GM19395 (cell line): ENCODE measurements at regions not wholly inside any gene's neighbourhood (a gene's known extent, or its start where the extent isn't known, plus 50 kb on each side); places are given as distances from the start of the nearest gene placed in this dataset.

Experiments used
- ATAC-seq: cut with Tn5 transposase; IDR thresholded peaks from one replicate; pipeline ENCODE4 v1.9.1; 2021; ENCODE audit warnings: mild to moderate bottlenecking, moderate library complexity; ENCODE audit not compliant: unreplicated experiment

DNA sequence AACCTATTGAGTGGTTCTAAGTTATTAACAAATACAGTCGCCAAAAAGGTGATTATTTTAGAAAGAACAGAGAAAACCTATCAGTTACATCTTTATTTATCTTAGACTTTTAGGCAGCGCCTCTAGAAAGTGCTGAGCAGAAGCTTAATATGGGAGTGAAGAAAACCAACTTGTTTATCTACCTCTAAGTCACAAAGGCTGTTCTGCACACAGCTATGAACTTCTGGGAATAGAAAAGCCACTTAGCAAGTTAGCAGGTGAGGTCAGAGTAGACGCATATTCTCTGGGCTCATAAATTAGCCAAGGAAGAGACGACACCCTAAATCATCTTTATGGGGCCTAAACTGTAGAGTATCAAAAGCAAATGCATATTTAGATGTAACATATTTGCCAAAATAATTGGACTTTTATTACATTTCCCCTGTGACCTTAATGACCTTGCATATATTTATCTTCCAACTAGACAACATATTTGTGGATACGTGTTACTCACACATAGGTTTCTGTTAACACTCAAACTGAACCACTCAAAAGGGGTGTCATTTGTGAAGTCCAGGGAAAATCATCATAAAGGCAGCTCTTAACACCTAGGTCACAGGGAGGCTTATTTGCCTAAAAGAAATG is 267.1 kb downstream of the ADGB start:
- no peak for ATAC-seq

DNA sequence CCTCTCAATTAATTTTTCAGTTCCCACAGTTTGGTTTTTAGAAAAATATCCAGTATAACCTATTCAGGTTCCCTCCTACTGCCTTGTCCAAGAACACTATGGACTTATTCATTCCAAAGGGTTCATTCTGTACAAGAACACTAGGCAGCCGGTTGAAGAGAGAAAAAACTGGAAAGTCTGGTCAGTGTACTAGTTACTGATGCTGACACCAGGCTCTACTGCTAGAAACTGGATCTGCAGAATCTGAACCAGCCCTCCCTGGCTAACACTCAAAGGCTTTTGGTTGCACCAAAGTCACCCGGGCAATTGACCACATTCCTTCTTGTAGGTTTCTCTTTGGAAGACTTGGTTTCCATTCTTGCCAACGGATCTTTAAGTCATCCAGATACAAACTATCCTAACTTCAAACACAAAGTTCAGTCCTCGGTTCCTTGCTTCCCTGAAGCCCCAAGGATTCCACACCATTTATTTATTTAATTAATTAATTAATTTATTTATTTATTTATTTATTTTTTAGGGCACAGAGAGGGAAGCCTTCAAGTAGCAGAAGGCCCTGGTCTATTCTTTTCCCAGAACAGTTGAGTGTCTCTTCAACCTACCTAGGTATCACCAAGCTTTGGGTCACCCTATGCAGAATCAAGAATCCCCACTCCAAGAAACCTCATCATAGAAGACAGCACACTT is 268.1 kb downstream of the ADGB start:
- no peak for ATAC-seq

DNA sequence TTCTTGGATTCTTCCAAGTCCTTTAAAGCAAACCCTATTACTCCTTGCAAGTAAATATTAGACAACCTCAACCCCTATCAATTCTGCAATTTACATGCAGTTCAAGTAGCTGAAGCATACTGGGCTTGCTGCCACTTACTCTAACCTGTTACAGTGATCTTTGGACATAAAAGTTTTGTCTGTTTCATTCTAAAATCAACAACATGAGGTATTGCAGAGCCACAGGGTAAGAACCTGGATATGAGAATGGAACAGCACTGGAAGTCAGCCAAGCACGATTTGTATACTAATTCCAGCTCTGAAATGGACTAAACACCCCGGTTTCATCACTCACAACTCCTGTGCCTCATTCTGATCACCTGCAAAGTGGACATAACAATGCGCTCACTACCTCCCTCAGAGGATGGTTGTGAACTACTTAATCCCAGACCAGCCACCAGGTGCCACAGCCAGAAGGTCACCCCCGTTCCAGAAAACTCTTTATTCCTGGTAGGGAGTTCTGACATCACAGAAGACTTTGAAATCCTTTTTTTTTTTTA is 270.0 kb downstream of the ADGB start:
- ATAC-seq = no peak

- ATAC-seq = peak; percentile 85
Measured at GRCh38 chr6:146870760-146871159, 272.0 kb downstream of the ADGB start.

- no peak for ATAC-seq
Measured at GRCh38 chr6:146871611-146872425, 273.0 kb downstream of the ADGB start.

DNA sequence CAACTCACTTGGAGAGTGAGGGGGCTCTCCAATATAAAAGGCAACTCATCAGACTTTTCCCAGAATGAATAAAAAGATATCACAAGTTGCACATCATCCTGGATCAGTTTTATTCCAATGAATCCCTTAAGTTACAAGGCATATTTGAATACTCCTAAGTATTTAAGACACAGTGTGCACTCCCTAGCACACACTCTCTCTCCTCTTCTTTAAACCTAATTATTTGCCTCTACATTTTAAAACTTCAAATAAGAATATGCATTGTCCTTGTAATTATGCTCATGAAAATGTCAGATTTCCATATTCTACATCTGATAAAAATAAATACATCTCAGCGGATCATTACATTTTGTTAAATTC is 273.6 kb downstream of the ADGB start:
- no peak for ATAC-seq

DNA sequence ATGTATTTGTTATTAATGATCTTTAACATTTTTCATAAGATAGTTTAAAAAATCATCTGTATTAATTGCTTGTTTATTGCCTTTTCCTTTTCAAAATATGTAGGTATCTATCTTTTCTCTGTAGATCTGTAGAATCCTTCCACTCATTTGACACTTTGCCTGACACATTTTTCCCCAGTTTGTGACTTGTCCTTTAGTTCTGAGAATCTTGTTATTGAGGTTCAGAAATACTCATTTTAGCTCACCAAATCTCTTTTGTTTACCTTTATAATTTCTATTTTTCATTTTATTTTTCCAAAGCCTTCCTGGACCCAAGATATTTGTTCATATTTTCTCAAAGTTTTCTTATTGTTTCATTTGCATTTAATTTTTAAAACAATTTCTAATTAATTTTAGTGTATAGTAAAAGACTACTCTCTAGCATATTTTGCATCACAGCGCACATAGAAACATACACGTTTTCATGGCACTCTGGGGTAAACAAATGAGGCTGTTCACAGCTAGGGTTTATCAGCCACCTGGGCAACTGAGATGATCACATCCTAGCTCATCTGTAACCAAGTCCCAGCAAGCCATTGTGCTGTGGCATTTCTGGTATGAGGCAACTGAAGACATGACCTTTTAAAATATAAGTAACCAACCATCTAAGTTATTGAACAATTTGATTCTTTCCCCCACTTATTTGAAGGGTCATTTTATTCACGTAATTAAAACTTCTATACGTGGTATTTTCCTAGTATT is 275.7 kb downstream of the ADGB start:
- no peak for ATAC-seq

DNA sequence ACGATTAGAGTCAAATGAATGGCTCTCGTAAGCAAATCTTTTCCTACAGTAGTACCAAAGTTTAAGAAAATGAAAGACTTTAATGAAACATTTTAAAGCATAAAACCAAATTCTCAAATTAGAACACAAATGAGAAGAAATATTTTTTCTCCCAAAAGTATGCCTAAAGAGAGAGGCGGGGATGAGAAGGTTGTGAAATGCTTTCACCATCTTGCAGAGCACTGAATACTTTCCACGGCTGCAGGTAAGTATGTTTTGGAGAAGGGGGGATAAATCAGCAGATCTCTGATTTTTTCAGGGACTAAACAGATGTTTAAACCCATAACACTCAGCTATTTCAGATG is 277.1 kb downstream of the ADGB start:
- ATAC-seq = no peak

DNA sequence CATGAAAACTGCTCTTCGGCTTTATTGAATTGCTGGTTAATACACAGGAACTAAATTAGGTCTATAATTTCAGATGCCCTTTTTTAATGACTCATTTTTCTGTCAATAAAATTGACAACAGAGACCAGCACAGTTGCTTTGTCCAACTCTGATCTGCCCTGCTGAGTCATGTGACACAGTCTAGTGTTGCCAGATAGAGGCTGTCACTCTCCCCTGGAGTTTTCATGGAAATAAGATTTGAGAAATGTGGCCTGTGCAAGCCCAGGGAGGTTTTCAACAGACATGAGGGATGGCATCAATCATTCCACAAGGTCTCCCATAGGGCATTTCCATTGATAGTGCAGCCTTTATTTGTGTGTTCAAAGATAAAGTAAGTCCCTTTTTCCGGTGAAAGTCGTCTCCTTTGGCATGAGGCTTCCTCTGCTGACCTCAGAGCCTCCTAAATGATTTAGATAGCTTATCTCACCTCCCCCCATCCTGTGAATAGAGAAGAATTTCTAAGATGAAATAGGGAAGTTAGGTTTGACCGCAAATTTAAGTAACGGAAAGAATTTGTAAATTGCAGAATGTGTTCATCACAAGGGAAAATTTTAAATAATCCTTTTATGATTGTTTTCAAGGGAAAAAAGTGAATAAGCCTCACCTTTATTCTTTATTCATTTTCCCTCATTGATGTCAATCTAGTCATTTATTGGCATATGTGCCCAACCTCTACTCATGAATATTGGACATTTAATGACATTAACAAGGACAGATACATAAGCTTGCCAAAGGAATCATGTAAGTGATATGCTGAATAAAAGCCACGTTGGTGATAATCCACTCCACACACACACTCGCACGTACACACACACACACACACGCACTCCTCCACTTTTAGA is 277.7 kb downstream of the ADGB start:
- peak; percentile 62 for ATAC-seq

GRCh38 chr6:146878168-146878951 is 279.6 kb downstream of the ADGB start:
- no peak for ATAC-seq

- no peak for ATAC-seq
Measured at GRCh38 chr6:146878952-146879340, 280.2 kb downstream of the ADGB start.

GRCh38 chr6:146879406-146880117 is 280.8 kb downstream of the ADGB start:
- no peak for ATAC-seq

- no peak for ATAC-seq
Measured at GRCh38 chr6:146881228-146882181, 282.7 kb downstream of the ADGB start.

DNA sequence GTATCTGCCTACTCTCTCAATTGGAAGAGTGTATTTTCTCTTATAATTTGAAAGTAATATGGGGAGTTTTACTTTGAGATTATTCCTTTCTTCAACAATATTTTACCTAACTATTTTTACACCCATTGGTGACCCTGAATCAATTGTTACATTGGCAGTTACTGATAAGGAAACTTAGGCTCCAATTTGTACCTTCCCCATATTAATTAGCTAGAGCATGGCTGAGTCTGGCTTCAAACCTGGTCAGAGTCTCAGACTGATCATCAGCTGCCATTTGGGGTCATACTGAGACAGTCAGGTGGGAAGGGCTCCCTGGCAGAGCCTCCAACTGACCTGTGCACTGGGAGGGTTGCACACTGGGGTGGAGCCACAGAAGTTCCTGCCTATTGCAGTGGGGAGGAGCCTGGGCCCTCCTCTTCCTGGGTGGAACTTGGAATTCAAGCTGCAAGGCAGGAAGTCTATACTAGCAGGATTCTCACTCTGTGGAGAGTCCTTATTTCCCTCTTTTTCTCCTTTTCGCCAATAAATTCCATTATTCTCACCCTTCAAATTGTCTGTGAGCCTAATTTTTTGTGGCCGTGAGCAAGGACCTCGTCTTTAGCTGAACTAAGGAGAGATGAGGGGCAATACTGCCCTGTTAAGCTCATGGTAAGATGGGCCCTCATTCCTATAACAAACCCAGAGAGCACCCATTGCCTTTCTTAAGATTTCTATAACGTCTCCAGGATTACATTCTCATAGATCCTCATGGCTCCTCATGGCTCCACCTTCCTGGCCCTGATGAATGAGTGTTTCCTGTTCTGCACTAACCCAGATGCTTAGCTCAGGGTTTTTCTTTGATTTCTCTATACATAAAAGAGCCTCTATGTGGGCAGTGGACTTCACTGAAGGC is 285.1 kb downstream of the ADGB start:
- ATAC-seq = no peak

GRCh38 chr6:146884728-146885127 is 286.0 kb downstream of the ADGB start:
- peak; percentile 90 for ATAC-seq

- ATAC-seq = no peak
Measured at GRCh38 chr6:146885708-146886457, 287.1 kb downstream of the ADGB start.
